Osteoblast (primary cell): ENCODE measurements at regions not wholly inside any gene's neighbourhood (a gene's known extent, or its start where the extent isn't known, plus 50 kb on each side); places are given as distances from the start of the nearest gene placed in this dataset.

Experiments
- DNase-seq: peaks from one replicate; pipeline ENCODE4 v3.0.0; 2011; ENCODE audit warnings: low spot score, mixed read lengths; ENCODE audit not compliant: insufficient read length; ENCODE audit errors: missing footprints
- H2AFZ ChIP-seq: 2 replicates; pipeline ENCODE4 v1.6.0; 2011; ENCODE audit warnings: mild to moderate bottlenecking, low read length
- H3K27ac ChIP-seq: 2 replicates; pipeline ENCODE4 v1.5.1; 2011; ENCODE audit warnings: mild to moderate bottlenecking, low read depth, low read length, moderate library complexity
- H3K27me3 ChIP-seq: 2 replicates; pipeline ENCODE4 v1.6.0; 2012; ENCODE audit warnings: mild to moderate bottlenecking, control low read depth, inconsistent platforms, low read length, moderate library complexity; ENCODE audit not compliant: insufficient read depth
- H3K36me3 ChIP-seq: 2 replicates; pipeline ENCODE4 v1.5.1; 2011; ENCODE audit warnings: mild to moderate bottlenecking, low read length, control low read depth, moderate library complexity; ENCODE audit not compliant: insufficient read depth
- H3K4me1 ChIP-seq: 2 replicates; pipeline ENCODE4 v1.5.1; 2011; ENCODE audit warnings: mild to moderate bottlenecking, low read length, control low read depth, moderate library complexity; ENCODE audit not compliant: insufficient read depth
- H3K4me2 ChIP-seq: 2 replicates; pipeline ENCODE4 v1.6.0; 2011; ENCODE audit warnings: mild to moderate bottlenecking, low read length; ENCODE audit not compliant: insufficient read depth
- H3K4me3 ChIP-seq: fragments of 200-600 bp; sonication (generic); 3 replicates; pipeline ENCODE4 v1.5.1; 2012; ENCODE audit warnings: mild to moderate bottlenecking, low read length, inconsistent platforms; ENCODE audit not compliant: insufficient read depth
- H3K79me2 ChIP-seq: 2 replicates; pipeline ENCODE4 v1.6.0; 2012; ENCODE audit warnings: mild to moderate bottlenecking, low read length, control low read depth, inconsistent platforms; ENCODE audit not compliant: insufficient read depth
- H3K9me3 ChIP-seq: 2 replicates; pipeline ENCODE4 v1.5.1; 2011; ENCODE audit warnings: low read depth, low read length, control low read depth
- H4K20me1 ChIP-seq: 2 replicates; pipeline ENCODE4 v1.6.0; 2012; ENCODE audit warnings: mild to moderate bottlenecking, low read length, control low read depth; ENCODE audit not compliant: insufficient read depth
- TF ChIP-seq, protein P1 (sequence below): IDR thresholded peaks from 2 replicates; pipeline ENCODE4 v1.5.1; 2011; ENCODE audit warnings: mild to moderate bottlenecking, low read depth, low read length, moderate library complexity; ENCODE audit errors: extremely low read depth

DNA sequence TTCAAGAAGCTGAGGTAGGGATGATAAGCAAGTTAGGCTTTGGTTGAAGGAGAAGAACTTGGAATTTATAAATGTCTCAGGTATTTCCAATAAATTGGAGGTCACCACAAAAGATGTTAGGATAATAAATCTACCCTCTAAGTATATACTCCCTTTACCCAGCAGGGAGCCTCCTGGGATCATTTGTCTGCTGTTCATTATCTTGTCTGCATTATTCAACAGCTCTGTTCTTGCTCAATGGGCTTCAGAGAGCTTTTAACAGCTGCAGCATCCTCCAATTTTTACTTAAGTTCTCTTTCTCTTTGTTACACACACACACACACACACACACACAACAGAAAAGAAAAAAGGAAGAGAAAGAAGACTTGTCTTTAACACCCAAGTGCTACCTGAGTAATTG, 51.7 kb upstream of the VPS13A start:
- H2AFZ ChIP-seq = no peak overlapping the region
- no peak for DNase-seq
- H3K27ac ChIP-seq = no peak overlapping the region
- no peaks in the 10 kb centered on the region for H3K36me3 ChIP-seq
- no peaks in the 10 kb centered on the region for H3K9me3 ChIP-seq
- H3K4me3 ChIP-seq = no peak overlapping the region
- no peaks in the 10 kb centered on the region for H4K20me1 ChIP-seq
- no peaks in the 10 kb centered on the region for H3K79me2 ChIP-seq
- no peak overlapping the region for H3K4me2 ChIP-seq
- TF ChIP-seq, protein P1, sequence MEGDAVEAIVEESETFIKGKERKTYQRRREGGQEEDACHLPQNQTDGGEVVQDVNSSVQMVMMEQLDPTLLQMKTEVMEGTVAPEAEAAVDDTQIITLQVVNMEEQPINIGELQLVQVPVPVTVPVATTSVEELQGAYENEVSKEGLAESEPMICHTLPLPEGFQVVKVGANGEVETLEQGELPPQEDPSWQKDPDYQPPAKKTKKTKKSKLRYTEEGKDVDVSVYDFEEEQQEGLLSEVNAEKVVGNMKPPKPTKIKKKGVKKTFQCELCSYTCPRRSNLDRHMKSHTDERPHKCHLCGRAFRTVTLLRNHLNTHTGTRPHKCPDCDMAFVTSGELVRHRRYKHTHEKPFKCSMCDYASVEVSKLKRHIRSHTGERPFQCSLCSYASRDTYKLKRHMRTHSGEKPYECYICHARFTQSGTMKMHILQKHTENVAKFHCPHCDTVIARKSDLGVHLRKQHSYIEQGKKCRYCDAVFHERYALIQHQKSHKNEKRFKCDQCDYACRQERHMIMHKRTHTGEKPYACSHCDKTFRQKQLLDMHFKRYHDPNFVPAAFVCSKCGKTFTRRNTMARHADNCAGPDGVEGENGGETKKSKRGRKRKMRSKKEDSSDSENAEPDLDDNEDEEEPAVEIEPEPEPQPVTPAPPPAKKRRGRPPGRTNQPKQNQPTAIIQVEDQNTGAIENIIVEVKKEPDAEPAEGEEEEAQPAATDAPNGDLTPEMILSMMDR = no peak
- no peaks in the 10 kb centered on the region for H3K4me1 ChIP-seq
- peaks cover 17% of the 10 kb centered on the region for H3K27me3 ChIP-seq

DNA sequence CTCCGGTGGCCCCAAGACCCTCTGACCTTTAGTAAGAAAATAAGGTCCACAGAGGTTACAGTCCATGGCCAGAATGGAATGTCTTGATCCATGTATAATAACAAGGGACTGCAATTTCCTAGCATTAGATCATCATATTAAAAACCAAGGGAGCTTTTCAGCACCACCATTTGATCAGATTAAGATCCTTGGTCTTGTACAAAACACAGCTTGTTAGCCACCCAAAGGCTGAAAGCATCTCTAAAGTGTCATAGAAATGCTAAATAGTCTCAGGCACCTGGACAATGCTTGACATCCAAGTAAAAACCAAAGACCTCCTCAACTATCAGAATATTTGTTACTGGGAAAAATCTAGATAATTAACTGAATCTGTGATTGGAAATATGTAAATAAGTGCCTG, 50.3 kb upstream of the VPS13A start:
- no peak overlapping the region for H3K27ac ChIP-seq
- no peaks in the 10 kb centered on the region for H3K9me3 ChIP-seq
- no peak overlapping the region for H3K4me3 ChIP-seq
- H3K4me1 ChIP-seq = no peaks in the 10 kb centered on the region
- peaks cover 20% of the 10 kb centered on the region for H3K27me3 ChIP-seq
- no peak for DNase-seq
- H2AFZ ChIP-seq = no peak overlapping the region
- H3K4me2 ChIP-seq = no peak overlapping the region
- H3K36me3 ChIP-seq = no peaks in the 10 kb centered on the region
- TF ChIP-seq, protein P1 = no peak
- no peaks in the 10 kb centered on the region for H4K20me1 ChIP-seq
- H3K79me2 ChIP-seq = no peaks in the 10 kb centered on the region
